ENCODE measurements at regions not wholly inside any gene's neighbourhood (a gene's known extent, or its start where the extent isn't known, plus 50 kb on each side); places are given as distances from the start of the nearest gene placed in this dataset.

DNA sequence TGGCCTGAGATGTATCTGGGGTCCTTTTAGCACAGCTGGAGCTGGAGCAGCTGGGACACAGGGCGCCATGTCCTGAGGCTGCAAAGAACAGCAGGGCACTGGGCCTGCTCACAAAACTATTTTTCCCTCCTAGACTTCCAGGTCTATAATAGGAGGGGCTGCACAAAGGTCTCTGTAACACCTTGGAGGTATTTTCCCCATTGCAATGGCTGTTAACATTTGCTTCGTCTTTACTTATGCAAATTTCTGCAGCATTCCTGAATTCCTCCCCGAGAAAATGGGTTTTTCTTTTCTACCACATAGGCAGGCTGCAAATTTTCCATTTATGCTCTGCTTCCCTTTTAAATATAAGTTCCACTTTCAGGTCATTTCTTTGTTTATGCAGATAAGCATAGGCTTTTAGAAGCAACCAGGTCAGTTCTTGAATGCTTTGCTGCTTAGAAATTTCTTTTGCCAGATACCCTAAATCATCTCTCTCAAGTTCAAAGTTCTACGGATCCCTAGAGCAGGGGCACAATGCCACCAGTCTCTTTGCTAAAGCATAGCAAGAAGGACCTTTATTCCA is 130.8 kb downstream of the PCSK1 start:
- TF ChIP-seq, protein P1, sequence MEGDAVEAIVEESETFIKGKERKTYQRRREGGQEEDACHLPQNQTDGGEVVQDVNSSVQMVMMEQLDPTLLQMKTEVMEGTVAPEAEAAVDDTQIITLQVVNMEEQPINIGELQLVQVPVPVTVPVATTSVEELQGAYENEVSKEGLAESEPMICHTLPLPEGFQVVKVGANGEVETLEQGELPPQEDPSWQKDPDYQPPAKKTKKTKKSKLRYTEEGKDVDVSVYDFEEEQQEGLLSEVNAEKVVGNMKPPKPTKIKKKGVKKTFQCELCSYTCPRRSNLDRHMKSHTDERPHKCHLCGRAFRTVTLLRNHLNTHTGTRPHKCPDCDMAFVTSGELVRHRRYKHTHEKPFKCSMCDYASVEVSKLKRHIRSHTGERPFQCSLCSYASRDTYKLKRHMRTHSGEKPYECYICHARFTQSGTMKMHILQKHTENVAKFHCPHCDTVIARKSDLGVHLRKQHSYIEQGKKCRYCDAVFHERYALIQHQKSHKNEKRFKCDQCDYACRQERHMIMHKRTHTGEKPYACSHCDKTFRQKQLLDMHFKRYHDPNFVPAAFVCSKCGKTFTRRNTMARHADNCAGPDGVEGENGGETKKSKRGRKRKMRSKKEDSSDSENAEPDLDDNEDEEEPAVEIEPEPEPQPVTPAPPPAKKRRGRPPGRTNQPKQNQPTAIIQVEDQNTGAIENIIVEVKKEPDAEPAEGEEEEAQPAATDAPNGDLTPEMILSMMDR (conservative IDR thresholded peaks at IDR 0.05; ENCODE audit: low read depth, low read length) = no peak
- no peak for TF ChIP-seq EZH2 (IDR thresholded peaks at IDR 0.05; ENCODE audit: borderline replicate concordance, low read depth, low read length, poor library complexity, severe bottlenecking)
